Adrenal gland (tissue), 5 donors: ENCODE measurements at regions not wholly inside any gene's neighbourhood (a gene's known extent, or its start where the extent isn't known, plus 50 kb on each side); places are given as distances from the start of the nearest gene placed in this dataset.

Experiments used
- POLR2A ChIP-seq, 2 donors: fragments of 450-650 bp; IDR thresholded peaks; one replicate each; pipeline ENCODE4 v1.6.1; 2017; ENCODE audit warnings: antibody characterized with exemption in 2 of 2, mild to moderate bottlenecking in 2 of 2, moderate library complexity in 1 of 2
- TF ChIP-seq, protein P1 (sequence below), 6 experiments: fragments of 450-650 bp in 4 of 6; fragments of 200-600 bp in 2 of 6; sonication (generic) in 1 of 6; IDR thresholded peaks; 1 replicate in 5 of 6; 2 replicates in 1 of 6; pipeline versions ENCODE4 v1.5.1 to v1.8.0; 2016 to 2021; ENCODE audit warnings: antibody characterized with exemption in 6 of 6, mild to moderate bottlenecking in 2 of 6, moderate library complexity in 1 of 6
- donor health status: DM: no; HTN: no; CAD: no.

DNA sequence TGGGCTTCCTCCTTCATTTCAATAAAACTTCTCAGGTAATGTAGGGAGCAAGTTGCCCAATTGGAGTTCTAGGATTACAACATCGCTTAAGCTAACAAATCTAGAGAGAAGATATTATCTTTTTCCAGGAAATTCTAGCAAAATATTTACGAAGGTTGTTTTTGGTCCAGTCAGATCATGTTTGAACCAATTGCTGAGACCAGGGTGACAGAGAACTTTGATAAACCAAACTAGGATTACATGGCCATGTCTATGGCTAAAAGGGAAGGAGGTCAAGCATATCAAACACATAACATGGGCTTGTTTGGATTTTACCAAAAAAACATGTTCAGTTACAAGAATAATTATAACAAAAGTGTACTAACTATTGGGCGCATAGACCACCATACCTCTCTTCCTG is 442.4 kb upstream of the SGCG start:
- TF ChIP-seq, protein P1, sequence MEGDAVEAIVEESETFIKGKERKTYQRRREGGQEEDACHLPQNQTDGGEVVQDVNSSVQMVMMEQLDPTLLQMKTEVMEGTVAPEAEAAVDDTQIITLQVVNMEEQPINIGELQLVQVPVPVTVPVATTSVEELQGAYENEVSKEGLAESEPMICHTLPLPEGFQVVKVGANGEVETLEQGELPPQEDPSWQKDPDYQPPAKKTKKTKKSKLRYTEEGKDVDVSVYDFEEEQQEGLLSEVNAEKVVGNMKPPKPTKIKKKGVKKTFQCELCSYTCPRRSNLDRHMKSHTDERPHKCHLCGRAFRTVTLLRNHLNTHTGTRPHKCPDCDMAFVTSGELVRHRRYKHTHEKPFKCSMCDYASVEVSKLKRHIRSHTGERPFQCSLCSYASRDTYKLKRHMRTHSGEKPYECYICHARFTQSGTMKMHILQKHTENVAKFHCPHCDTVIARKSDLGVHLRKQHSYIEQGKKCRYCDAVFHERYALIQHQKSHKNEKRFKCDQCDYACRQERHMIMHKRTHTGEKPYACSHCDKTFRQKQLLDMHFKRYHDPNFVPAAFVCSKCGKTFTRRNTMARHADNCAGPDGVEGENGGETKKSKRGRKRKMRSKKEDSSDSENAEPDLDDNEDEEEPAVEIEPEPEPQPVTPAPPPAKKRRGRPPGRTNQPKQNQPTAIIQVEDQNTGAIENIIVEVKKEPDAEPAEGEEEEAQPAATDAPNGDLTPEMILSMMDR (IDR thresholded peaks at IDR 0.05): no peak
- TF ChIP-seq POLR2A (IDR thresholded peaks at IDR 0.05): no peak
